ENCODE measurements at regions not wholly inside any gene's neighbourhood (a gene's known extent, or its start where the extent isn't known, plus 50 kb on each side); places are given as distances from the start of the nearest gene placed in this dataset.
"Not testable (repeated sequence)": the region's sequence is repeated elsewhere in the genome, so short reads cannot be mapped to it uniquely, and the experiment has no call there.

- in situ Hi-C loops (cut with MboI) = no loop called here
- RAD21 ChIA-PET (ENCODE audit: unreplicated experiment) = interaction anchor here (0.6 to 0.7 kb wide), 2 partner anchors 153 to 636 kb away, joined by 3 read pairs; no protein-coding TSS in a partner anchor
- H3K4me3 ChIP-seq = no peak overlapping the region
- no peak overlapping the region for H3K27ac ChIP-seq (ENCODE audit: control insufficient read depth, insufficient read depth)
- H3K9me3 ChIP-seq (replicated peaks; ENCODE audit: control insufficient read depth, insufficient read depth, low read length) = no peaks in the 10 kb centered on the region; the same call in 2 of the 3 replicates
- SMC1A ChIA-PET (ENCODE audit: uncharacterized antibody, unreplicated experiment) = interaction anchor here (0.7 to 1.0 kb wide), 2 partner anchors 22 to 33 kb away, joined by 3 read pairs; no protein-coding TSS in a partner anchor
- TF ChIP-seq HDAC2 (IDR thresholded peaks at IDR 0.05) (no peak), SUZ12 (IDR thresholded peaks at IDR 0.05; ENCODE audit: unreplicated experiment) (no peak)
- H3K36me3 ChIP-seq (ENCODE audit: control insufficient read depth in 2 of 2, insufficient read depth in 2 of 2, low read length in 1 of 2) = no peaks in the 10 kb centered on the region
- DNase-seq (ENCODE audit: low read depth, low spot score) = no peak
- no peaks in the 10 kb centered on the region for H3K27me3 ChIP-seq (replicated peaks in 1 of 2; ENCODE audit: control insufficient read depth in 2 of 2, insufficient read depth in 2 of 2, low read length in 1 of 2)
- no peaks in the 10 kb centered on the region for H4K20me1 ChIP-seq (ENCODE audit: control insufficient read depth, insufficient read depth)
- no peak for ATAC-seq
- H3K79me2 ChIP-seq (ENCODE audit: control insufficient read depth, insufficient read depth, low read length) = no peaks in the 10 kb centered on the region
- WGBS (ENCODE audit: insufficient coverage, insufficient replicate concordance, low lambda C conversion rate, missing lambda C conversion rate) = 33% methylated on average over 5 of the region's 5 CpGs
- CTCF ChIA-PET = interaction anchor here (0.9 kb wide), 1 partner anchor 174 kb away, joined by 4 read pairs; no protein-coding TSS in a partner anchor
- no peaks in the 10 kb centered on the region for H3K4me1 ChIP-seq (ENCODE audit: control insufficient read depth, insufficient read depth, low read length)
- H3K9ac ChIP-seq (ENCODE audit: control insufficient read depth, insufficient read depth, low read length) = no peak overlapping the region
- POLR2A ChIA-PET = no interaction called here
- no TSS peak for BruUV-seq (replicated peaks)
- FAIRE-seq = no peak
- intact Hi-C loops (cut with micrococcal nuclease; ENCODE audit: unreplicated experiment) = no loop called here
- H3K4me2 ChIP-seq (ENCODE audit: control insufficient read depth, insufficient read depth) = no peak overlapping the region
- no peak overlapping the region for H2AFZ ChIP-seq (ENCODE audit: control insufficient read depth, low read depth, low read length)
Observed at GRCh38 chr2:62631160-62632085, 74.1 kb upstream of the EHBP1 start.

GRCh38 chr2:62630206-62630605 lies 75.3 kb upstream of the EHBP1 start:
- CTCF ChIA-PET = interaction anchor here (0.7 kb wide), 1 partner anchor 195 kb away, joined by 3 read pairs; no protein-coding TSS in a partner anchor
- H2AFZ ChIP-seq (ENCODE audit: control insufficient read depth, low read depth, low read length); H3K27me3 ChIP-seq (replicated peaks in 1 of 2; ENCODE audit: control insufficient read depth in 2 of 2, insufficient read depth in 2 of 2, low read length in 1 of 2); H3K4me1 ChIP-seq (ENCODE audit: control insufficient read depth, insufficient read depth, low read length); H3K4me3 ChIP-seq; in situ Hi-C loops (cut with MboI); H3K36me3 ChIP-seq (ENCODE audit: control insufficient read depth in 2 of 2, insufficient read depth in 2 of 2, low read length in 1 of 2); POLR2A ChIA-PET; H3K27ac ChIP-seq (ENCODE audit: control insufficient read depth, insufficient read depth); ATAC-seq; H4K20me1 ChIP-seq (ENCODE audit: control insufficient read depth, insufficient read depth); H3K9ac ChIP-seq (ENCODE audit: control insufficient read depth, insufficient read depth, low read length); SMC1A ChIA-PET (ENCODE audit: uncharacterized antibody, unreplicated experiment); FAIRE-seq; DNase-seq (ENCODE audit: low read depth, low spot score); intact Hi-C loops (cut with micrococcal nuclease; ENCODE audit: unreplicated experiment); BruUV-seq (replicated peaks); H3K4me2 ChIP-seq (ENCODE audit: control insufficient read depth, insufficient read depth); RAD21 ChIA-PET (ENCODE audit: unreplicated experiment); H3K9me3 ChIP-seq (replicated peaks; ENCODE audit: control insufficient read depth, insufficient read depth, low read length); H3K79me2 ChIP-seq (ENCODE audit: control insufficient read depth, insufficient read depth, low read length): not testable (repeated sequence)
- 81% methylated on average over 9 of the region's 28 CpGs for WGBS (ENCODE audit: insufficient coverage, insufficient replicate concordance, low lambda C conversion rate, missing lambda C conversion rate)

DNA sequence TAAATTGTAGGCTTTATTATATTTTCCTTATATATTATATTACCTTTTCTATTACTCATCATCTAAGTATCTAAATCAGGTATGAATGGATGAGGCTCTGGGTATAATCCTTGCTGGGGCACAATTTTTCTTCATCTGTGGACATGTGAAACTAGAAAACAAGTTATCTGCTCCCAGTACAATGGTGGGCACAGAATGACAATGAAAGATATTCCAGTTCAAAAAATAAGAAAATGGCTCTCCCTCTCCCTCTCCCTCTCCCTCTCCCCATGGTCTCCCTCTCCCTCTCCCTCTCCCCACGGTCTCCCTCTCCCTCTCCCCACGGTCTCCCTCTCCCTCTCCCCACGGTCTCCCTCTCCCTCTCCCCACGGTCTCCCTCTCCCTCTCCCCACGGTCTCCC lies 76.2 kb upstream of the EHBP1 start:
- in situ Hi-C loops (cut with MboI); BruUV-seq (replicated peaks); SMC1A ChIA-PET (ENCODE audit: uncharacterized antibody, unreplicated experiment); H3K27me3 ChIP-seq (replicated peaks in 1 of 2; ENCODE audit: control insufficient read depth in 2 of 2, insufficient read depth in 2 of 2, low read length in 1 of 2); H4K20me1 ChIP-seq (ENCODE audit: control insufficient read depth, insufficient read depth); H3K36me3 ChIP-seq (ENCODE audit: control insufficient read depth in 2 of 2, insufficient read depth in 2 of 2, low read length in 1 of 2); FAIRE-seq; POLR2A ChIA-PET; H3K27ac ChIP-seq (ENCODE audit: control insufficient read depth, insufficient read depth); ATAC-seq; intact Hi-C loops (cut with micrococcal nuclease; ENCODE audit: unreplicated experiment); H3K79me2 ChIP-seq (ENCODE audit: control insufficient read depth, insufficient read depth, low read length); H3K4me1 ChIP-seq (ENCODE audit: control insufficient read depth, insufficient read depth, low read length); H3K4me2 ChIP-seq (ENCODE audit: control insufficient read depth, insufficient read depth); H2AFZ ChIP-seq (ENCODE audit: control insufficient read depth, low read depth, low read length); RAD21 ChIA-PET (ENCODE audit: unreplicated experiment); H3K9me3 ChIP-seq (replicated peaks; ENCODE audit: control insufficient read depth, insufficient read depth, low read length); H3K4me3 ChIP-seq; H3K9ac ChIP-seq (ENCODE audit: control insufficient read depth, insufficient read depth, low read length); DNase-seq (ENCODE audit: low read depth, low spot score): not testable (repeated sequence)
- CTCF ChIA-PET = interaction anchor here (0.5 kb wide), 1 partner anchor 129 kb away, joined by 3 read pairs; no protein-coding TSS in a partner anchor
- no CpG with 5 or more reads among the region's 5 CpGs for WGBS (ENCODE audit: insufficient coverage, insufficient replicate concordance, low lambda C conversion rate, missing lambda C conversion rate)

Measured in GM12878 (cell line).